Dermis microvascular lymphatic vessel endothelial cell (primary cell): ENCODE measurements at regions not wholly inside any gene's neighbourhood (a gene's known extent, or its start where the extent isn't known, plus 50 kb on each side); places are given as distances from the start of the nearest gene placed in this dataset.
"Not testable (repeated sequence)": the region's sequence is repeated elsewhere in the genome, so short reads cannot be mapped to it uniquely, and the experiment has no call there.

Experiments
- DNase-seq, 2 donors: peaks; one replicate each; pipeline versions ENCODE4 v3.0.0 to v3.0.0-alpha.2; 2010; ENCODE audit warnings: low read depth in 2 of 2

GRCh38 chr3:4220065-4220464, 83.1 kb upstream of the SETMAR start:
- no peak for DNase-seq

GRCh38 chr3:4222574-4223175, 80.5 kb upstream of the SETMAR start:
- no peak for DNase-seq

GRCh38 chr3:4223777-4224176, 79.4 kb upstream of the SETMAR start:
- DNase-seq = no peak

GRCh38 chr3:4224331-4224730, 78.8 kb upstream of the SETMAR start:
- DNase-seq = no peak

GRCh38 chr3:4225005-4225471, 78.1 kb upstream of the SETMAR start:
- no peak for DNase-seq

GRCh38 chr3:4228295-4228694, 74.9 kb upstream of the SETMAR start:
- DNase-seq = no peak

GRCh38 chr3:4231041-4231440, 72.1 kb upstream of the SETMAR start:
- no peak for DNase-seq

- DNase-seq = no peak
Observed at GRCh38 chr3:4232798-4233197, 70.4 kb upstream of the SETMAR start.

GRCh38 chr3:4233488-4233887, 69.7 kb upstream of the SETMAR start:
- DNase-seq = no peak

- no peak for DNase-seq
Observed at GRCh38 chr3:4234889-4235288, 68.3 kb upstream of the SETMAR start.

- no peak for DNase-seq
Observed at GRCh38 chr3:4235690-4236089, 67.5 kb upstream of the SETMAR start.

GRCh38 chr3:4241595-4242170, 61.5 kb upstream of the SETMAR start:
- no peak for DNase-seq

GRCh38 chr3:4245671-4246070, 57.5 kb upstream of the SETMAR start:
- no peak for DNase-seq

- no peak for DNase-seq
Observed at GRCh38 chr3:4247391-4247790, 55.8 kb upstream of the SETMAR start.

- DNase-seq = no peak
Observed at GRCh38 chr3:4250064-4250463, 53.1 kb upstream of the SETMAR start.

- no peak for DNase-seq
Observed at GRCh38 chr3:4251412-4251811, 51.8 kb upstream of the SETMAR start.

- DNase-seq = not testable (repeated sequence)
Observed at GRCh38 chr3:4253072-4253832, 49.9 kb upstream of the SETMAR start.
